Thyroid gland (tissue), 4 donors: ENCODE measurements at regions not wholly inside any gene's neighbourhood (a gene's known extent, or its start where the extent isn't known, plus 50 kb on each side); places are given as distances from the start of the nearest gene placed in this dataset.

Source experiments
- DNase-seq, 2 donors: peaks; one replicate each; pipeline ENCODE4 v3.0.0-alpha.2; 2019
- H3K27ac ChIP-seq, 3 donors: fragments of 200-600 bp; sonication (generic); 1 replicate in 2 of 3; 2 replicates in 1 of 3; pipeline ENCODE4 v1.5.1; 2016 to 2019; ENCODE audit warnings: mild to moderate bottlenecking in 1 of 3, moderate library complexity in 1 of 3
- H3K27me3 ChIP-seq: fragments of 200-600 bp; sonication (generic); one replicate; pipeline ENCODE4 v1.5.1; 2019
- H3K36me3 ChIP-seq, 2 donors: fragments of 200-600 bp; sonication (generic); one replicate each; pipeline ENCODE4 v1.5.1; 2016 to 2019
- H3K4me1 ChIP-seq, 2 donors: fragments of 200-600 bp; sonication (generic); one replicate each; pipeline ENCODE4 v1.5.1; 2017 to 2019
- H3K4me3 ChIP-seq, 3 donors: fragments of 200-600 bp; sonication (generic); replicated peaks in 1 of 3; 1 replicate in 2 of 3; 2 replicates in 1 of 3; pipeline ENCODE4 v1.5.1; 2016; ENCODE audit warnings: mild to moderate bottlenecking in 1 of 3
- H3K9me3 ChIP-seq: fragments of 200-600 bp; sonication (generic); one replicate; pipeline ENCODE4 v1.5.1; 2017
- POLR2A ChIP-seq, 2 donors: fragments of 450-650 bp; IDR thresholded peaks; one replicate each; pipeline ENCODE4 v1.6.1; 2017; ENCODE audit warnings: antibody characterized with exemption in 2 of 2, mild to moderate bottlenecking in 2 of 2, moderate library complexity in 1 of 2
- WGBS, 2 donors: methylation state at CpG; one replicate each; pipeline ENCODE4 v1.1.5; 2017; 5-methylcytosine and 5-hydroxymethylcytosine counted together
- intact Hi-C: fragments of 100-400 bp; cut with DNase I; formaldehyde crosslinking; loops from one replicate; pipeline ENCODE4 v1.15.1; 2023
- TF ChIP-seq, protein P1 (sequence below), 6 experiments: fragments of 200-600 bp in 3 of 6; fragments of 450-650 bp in 3 of 6; sonication (generic) in 3 of 6; IDR thresholded peaks; one replicate each; pipeline ENCODE4 v1.5.1; 2016 to 2019; ENCODE audit warnings: antibody characterized with exemption in 6 of 6, mild to moderate bottlenecking in 2 of 6, inconsistent platforms in 1 of 6, moderate library complexity in 1 of 6

DNA sequence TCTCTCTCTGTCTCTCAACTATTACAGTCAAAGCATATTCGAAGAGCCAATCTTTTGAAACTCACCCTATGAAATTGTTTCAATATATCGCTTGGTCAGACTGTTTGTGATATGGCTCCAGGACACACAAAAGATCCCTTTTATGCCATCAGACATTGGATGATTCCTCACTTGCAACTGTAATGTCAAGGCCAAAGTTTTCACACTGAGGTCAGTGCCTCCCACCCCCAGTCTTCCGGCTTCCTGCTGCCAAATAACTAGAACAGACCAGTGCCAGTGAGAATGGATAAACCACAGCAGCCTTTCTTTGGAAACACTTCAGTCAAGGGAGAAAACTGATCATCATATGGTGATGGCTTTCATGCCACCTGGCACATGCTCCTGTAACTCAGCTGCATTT, 321.9 kb upstream of the ZFHX3 start:
- no peaks in the 10 kb centered on the region for H3K9me3 ChIP-seq
- H3K27ac ChIP-seq: no peak overlapping the region
- 90 to 92% methylated on average over 3 of the region's 3 CpGs for WGBS, 2 donors
- DNase-seq: no peak
- no peak overlapping the region for H3K4me3 ChIP-seq
- no peaks in the 10 kb centered on the region for H3K27me3 ChIP-seq
- TF ChIP-seq, protein P1, sequence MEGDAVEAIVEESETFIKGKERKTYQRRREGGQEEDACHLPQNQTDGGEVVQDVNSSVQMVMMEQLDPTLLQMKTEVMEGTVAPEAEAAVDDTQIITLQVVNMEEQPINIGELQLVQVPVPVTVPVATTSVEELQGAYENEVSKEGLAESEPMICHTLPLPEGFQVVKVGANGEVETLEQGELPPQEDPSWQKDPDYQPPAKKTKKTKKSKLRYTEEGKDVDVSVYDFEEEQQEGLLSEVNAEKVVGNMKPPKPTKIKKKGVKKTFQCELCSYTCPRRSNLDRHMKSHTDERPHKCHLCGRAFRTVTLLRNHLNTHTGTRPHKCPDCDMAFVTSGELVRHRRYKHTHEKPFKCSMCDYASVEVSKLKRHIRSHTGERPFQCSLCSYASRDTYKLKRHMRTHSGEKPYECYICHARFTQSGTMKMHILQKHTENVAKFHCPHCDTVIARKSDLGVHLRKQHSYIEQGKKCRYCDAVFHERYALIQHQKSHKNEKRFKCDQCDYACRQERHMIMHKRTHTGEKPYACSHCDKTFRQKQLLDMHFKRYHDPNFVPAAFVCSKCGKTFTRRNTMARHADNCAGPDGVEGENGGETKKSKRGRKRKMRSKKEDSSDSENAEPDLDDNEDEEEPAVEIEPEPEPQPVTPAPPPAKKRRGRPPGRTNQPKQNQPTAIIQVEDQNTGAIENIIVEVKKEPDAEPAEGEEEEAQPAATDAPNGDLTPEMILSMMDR (IDR thresholded peaks at IDR 0.05): no peak
- TF ChIP-seq POLR2A (IDR thresholded peaks at IDR 0.05): no peak
- intact Hi-C loops: loop anchor here (5.0 kb wide), 1 partner anchor 53 kb away; no protein-coding TSS in a partner anchor
- H3K36me3 ChIP-seq: no peaks in the 10 kb centered on the region
- H3K4me1 ChIP-seq: peaks cover 0 to 12% of the 10 kb centered on the region in 2 donors

DNA sequence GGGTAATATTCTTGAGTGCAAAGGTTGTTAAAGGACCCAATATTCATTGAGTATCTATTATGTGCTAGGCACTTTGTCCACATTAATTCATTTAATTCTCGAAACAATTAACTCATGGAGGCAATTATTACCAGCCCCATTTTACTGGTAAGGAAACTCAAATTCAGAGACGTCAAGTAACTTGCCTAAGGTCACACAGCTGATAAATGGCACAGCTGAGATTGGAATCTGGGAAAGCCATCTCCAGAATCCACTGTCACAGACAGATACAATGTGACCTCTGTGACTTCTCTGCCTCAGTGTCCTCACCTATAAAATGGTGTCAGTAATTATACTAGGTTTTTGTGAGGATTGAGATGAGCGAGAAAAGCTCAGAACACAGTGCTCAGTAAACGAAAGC, 320.8 kb upstream of the ZFHX3 start:
- Histone ChIP-seq H3K27me3 (no peaks in the 10 kb centered on the region), H3K27ac (no peak overlapping the region), H3K9me3 (no peaks in the 10 kb centered on the region), H3K36me3 (no peaks in the 10 kb centered on the region), H3K4me3 (no peak overlapping the region), H3K4me1 (peaks cover 0 to 14% of the 10 kb centered on the region in 2 donors)
- TF ChIP-seq, protein P1 (IDR thresholded peaks at IDR 0.05): no peak
- TF ChIP-seq POLR2A (IDR thresholded peaks at IDR 0.05): no peak
- intact Hi-C loops: loop anchor here (5.0 kb wide), 1 partner anchor 51 kb away; no protein-coding TSS in a partner anchor
- WGBS, 2 donors: 90 to 93% methylated on average over 4 of the region's 4 CpGs
- no peak for DNase-seq

DNA sequence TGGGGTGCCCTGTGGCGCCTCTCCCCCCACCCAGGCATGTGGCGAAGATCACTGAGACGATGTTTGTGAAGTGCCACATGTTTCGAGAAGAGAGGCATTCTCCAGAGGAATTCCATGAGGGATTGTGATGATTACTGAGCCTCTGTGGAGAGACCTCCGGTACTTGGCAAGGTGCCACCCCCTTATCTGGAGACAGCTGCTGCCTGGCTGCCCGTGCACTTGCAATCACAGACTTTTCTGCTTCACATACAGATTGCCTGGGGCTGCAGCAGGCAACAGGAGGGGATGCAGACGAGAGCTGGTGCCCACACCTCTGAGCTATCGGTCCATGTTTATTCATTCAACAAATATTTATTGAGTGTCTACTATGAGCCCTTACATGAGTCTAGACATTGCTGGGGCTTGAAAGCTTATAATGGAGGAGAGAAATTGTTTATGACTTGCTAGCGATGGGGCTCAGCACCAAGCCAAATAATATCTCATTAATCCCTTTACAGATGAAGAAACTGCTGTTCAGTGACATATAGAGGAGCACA, 317.2 kb upstream of the ZFHX3 start:
- peak; percentile 77 to 80 for DNase-seq
- Histone ChIP-seq H3K27me3 (no peaks in the 10 kb centered on the region), H3K4me3 (no peak overlapping the region), H3K9me3 (no peaks in the 10 kb centered on the region), H3K36me3 (no peaks in the 10 kb centered on the region), H3K4me1 (peaks cover 0 to 14% of the 10 kb centered on the region in 2 donors), H3K27ac (peak overlapping the region in 1 of 3 donors; percentile 3)
- TF ChIP-seq, protein P1 (IDR thresholded peaks at IDR 0.05): no peak
- no peak for TF ChIP-seq POLR2A (IDR thresholded peaks at IDR 0.05)
- intact Hi-C loops: loop anchor here (5.0 kb wide), 1 partner anchor 48 kb away; no protein-coding TSS in a partner anchor
- 20 to 30% methylated on average over 6 to 9 of the region's 9 CpGs for WGBS, 2 donors

DNA sequence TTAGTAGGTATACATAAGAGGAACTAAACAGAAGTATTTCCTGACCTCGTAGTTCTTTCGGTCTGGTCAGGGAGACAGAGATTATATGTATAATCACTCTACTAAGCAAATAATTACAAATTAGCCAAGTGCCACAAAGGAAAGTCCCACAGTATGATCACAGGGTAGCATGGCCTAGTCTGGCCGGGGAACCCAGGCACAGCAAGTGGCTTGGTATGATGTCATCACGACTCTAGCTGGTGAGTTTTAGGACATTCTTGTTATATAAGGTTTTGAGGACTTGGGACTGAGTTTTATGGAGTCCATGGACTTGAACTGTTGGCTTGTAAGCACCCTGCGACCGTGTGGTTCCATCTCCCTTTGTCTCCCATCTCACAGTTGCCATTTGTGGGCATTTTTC, 316.5 kb upstream of the ZFHX3 start:
- Histone ChIP-seq H3K27ac (no peak overlapping the region), H3K4me1 (peaks cover 0 to 14% of the 10 kb centered on the region in 2 donors), H3K4me3 (no peak overlapping the region), H3K27me3 (no peaks in the 10 kb centered on the region), H3K9me3 (no peaks in the 10 kb centered on the region), H3K36me3 (no peaks in the 10 kb centered on the region)
- no peak for TF ChIP-seq POLR2A (IDR thresholded peaks at IDR 0.05)
- 75 to 94% methylated on average over 6 of the region's 6 CpGs for WGBS, 2 donors
- intact Hi-C loops: no loop called here
- DNase-seq: no peak

DNA sequence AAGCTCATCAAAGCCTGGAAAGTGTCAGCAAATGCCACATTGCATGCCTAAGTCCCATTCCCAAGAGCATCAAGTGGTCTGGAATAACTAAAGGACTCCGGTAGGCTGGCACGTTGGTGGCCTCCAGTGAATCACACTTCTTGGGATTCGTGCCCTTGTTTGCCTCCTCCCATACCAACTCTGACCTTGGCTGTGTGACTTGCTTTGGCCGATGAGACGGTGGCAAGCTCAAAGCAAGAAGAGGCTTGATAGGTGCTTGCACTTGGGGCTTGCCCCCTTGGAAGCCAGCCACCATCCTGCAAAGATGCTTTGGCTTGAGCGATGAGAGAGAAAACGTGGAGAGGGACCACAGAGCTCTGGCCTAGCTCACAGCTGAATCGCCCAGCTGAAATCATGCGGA, 313.1 kb upstream of the ZFHX3 start:
- Histone ChIP-seq H3K36me3 (no peaks in the 10 kb centered on the region), H3K9me3 (no peaks in the 10 kb centered on the region), H3K4me3 (no peak overlapping the region), H3K27ac (no peak overlapping the region), H3K27me3 (no peaks in the 10 kb centered on the region), H3K4me1 (peaks cover 0 to 14% of the 10 kb centered on the region in 2 donors)
- TF ChIP-seq, protein P1 (IDR thresholded peaks at IDR 0.05): no peak
- no peak for TF ChIP-seq POLR2A (IDR thresholded peaks at IDR 0.05)
- 91 to 94% methylated on average over 9 of the region's 9 CpGs for WGBS, 2 donors
- DNase-seq: no peak
- intact Hi-C loops: no loop called here
